ENCODE measurements at regions not wholly inside any gene's neighbourhood (a gene's known extent, or its start where the extent isn't known, plus 50 kb on each side); places are given as distances from the start of the nearest gene placed in this dataset.

DNA sequence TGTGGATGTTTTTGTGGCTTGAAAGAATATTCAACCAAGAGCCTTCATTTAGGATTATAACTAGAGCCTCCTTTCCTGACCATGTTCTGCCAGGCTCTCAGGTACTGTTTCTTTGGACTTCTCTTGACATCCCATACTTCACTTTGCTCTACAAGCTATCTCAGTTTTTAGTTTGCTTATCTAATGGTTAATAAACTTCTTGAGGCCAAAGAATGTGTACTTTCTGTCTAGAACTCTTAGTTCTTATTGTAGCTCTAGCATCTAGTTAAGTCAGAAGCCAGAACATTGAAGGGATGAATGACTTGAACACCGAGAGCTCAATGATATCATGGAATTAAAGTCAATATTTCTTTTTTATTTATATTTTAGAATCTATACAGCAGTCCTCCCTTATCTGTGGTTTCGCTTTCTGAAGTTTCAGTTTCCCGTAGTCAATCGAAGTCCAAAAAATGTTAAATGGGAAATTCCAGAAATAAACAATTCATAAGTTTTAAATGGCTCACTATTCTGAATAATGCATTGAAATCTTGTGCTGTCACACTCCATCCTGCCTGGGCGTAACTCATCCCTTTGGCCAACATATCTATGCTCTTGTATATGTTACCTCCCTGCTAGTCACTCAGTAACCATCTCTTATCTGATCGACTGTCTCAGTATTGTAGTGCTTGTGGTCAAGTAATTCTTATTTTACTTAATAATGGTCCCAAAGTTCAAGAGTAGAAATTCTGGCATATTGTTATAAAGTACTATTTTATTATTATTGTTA, 368.6 kb upstream of the RBMS3 start:
- DNase-seq, result no peak

GRCh38 chr3:28915741-28916500, 364.9 kb upstream of the RBMS3 start:
- DNase-seq, result no peak

GRCh38 chr3:28916713-28917499, 364.0 kb upstream of the RBMS3 start:
- no peak for DNase-seq

GRCh38 chr3:28917895-28918475, 362.9 kb upstream of the RBMS3 start:
- no peak for DNase-seq

- no peak for DNase-seq
These were observed 358.5 kb upstream of the RBMS3 start for GRCh38 chr3:28922376-28922775.

DNA sequence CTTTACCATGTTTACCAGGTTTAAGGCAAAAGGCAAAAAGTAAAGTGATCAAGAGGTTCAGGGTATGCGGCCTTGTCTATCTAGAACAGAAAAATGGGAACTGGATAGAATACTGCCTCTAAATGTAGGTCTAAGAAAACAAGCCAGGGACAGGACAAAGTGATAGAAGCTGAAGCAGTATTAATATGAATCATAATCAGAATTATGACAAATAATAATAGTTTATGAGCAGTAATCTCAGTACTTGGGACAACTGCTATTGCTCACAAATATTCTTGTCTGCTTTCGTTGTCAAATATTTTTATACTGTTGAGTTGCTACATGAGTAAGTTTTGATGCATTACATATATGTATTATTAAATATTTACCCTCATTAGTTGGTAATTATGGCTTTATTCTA, 356.9 kb upstream of the RBMS3 start:
- no peak for DNase-seq

GRCh38 chr3:28924744-28925360, 356.0 kb upstream of the RBMS3 start:
- DNase-seq, result no peak

GRCh38 chr3:28933337-28933736, 347.5 kb upstream of the RBMS3 start:
- DNase-seq, result no peak

- no peak for DNase-seq
These were observed 346.6 kb upstream of the RBMS3 start for GRCh38 chr3:28934126-28934813.

DNA sequence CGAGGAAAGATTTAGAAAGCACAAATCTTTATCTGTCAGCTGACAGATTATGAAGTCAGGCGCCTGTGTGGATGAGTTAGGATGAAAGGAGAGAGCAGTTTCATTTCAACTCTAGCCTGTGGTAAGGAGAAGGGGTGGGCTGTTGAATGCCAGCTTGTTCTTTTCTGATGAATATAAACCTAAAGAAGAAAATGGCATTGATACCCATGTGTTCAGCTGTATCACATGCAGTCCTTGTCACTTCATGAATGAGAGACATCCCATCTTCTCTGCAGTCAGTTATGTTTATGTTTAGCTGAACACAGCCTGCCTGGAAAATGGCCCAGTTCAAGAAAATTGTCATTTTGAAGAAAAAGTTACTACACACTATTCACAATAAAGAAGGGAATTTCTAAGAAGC, 345.7 kb upstream of the RBMS3 start:
- DNase-seq, result no peak

DNA sequence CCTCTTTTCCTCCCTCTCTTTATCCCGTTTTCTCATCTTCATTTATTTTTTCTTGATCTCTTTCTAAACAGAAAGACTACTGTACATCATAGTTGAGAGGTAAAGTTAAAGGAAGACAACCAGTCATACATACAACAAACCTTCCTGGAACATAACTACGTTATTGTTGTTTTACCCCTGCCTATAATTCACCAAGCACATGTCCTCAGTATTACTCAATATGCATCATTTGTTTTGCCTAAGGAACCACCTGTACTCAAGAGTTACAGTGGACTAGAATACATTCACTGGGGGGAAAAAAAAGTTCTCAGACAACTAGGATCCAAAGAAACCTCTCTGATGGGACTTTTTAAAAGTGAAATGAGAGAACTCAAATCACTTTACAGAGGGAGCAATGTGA, 344.7 kb upstream of the RBMS3 start:
- no peak for DNase-seq

- no peak for DNase-seq
These were observed 340.3 kb upstream of the RBMS3 start for GRCh38 chr3:28940530-28940929.

DNA sequence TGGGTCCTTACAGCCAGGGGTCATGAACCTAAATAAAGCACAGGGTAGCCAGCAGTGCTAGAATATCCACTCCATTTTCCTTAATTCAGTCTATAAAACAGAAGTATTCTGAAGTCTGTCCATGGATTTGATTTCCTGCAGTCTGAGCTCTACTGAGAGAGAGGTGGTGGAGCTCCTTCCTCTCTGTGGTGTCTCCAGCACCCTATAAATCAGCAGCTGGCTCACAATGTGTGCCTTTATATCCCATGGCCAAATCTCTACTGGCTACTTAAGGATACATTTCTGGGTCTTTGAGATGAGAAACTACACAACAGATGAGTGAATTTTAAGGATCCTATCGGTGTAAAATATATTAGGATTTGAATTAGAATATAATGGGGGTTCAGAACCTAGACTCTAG, 339.9 kb upstream of the RBMS3 start:
- DNase-seq, result no peak

GRCh38 chr3:28947061-28947460, 333.8 kb upstream of the RBMS3 start:
- DNase-seq, result no peak

GRCh38 chr3:28947751-28948150, 333.1 kb upstream of the RBMS3 start:
- no peak for DNase-seq

- no peak for DNase-seq
These were observed 332.2 kb upstream of the RBMS3 start for GRCh38 chr3:28948685-28949084.

DNA sequence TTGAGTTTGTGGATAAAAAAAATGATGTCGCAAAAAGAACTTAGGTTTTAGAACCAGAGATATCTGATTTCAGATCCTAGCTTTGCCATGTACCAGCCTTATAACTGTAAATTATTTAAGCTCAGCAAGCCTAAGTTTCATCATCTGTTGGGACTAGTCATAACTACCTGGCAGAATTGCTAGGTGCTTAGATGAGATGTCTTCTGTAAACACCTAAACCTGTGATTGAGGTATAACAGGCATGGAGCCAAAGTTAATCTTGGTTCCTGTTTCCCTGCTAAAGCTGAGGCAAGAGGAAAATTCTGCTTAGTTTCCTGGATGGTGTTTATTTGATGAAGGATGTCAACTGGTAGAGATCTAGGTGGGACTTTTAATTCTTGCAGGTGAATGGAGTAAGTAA, 331.3 kb upstream of the RBMS3 start:
- no peak for DNase-seq

GRCh38 chr3:28950614-28951013, 330.3 kb upstream of the RBMS3 start:
- no peak for DNase-seq

DNA sequence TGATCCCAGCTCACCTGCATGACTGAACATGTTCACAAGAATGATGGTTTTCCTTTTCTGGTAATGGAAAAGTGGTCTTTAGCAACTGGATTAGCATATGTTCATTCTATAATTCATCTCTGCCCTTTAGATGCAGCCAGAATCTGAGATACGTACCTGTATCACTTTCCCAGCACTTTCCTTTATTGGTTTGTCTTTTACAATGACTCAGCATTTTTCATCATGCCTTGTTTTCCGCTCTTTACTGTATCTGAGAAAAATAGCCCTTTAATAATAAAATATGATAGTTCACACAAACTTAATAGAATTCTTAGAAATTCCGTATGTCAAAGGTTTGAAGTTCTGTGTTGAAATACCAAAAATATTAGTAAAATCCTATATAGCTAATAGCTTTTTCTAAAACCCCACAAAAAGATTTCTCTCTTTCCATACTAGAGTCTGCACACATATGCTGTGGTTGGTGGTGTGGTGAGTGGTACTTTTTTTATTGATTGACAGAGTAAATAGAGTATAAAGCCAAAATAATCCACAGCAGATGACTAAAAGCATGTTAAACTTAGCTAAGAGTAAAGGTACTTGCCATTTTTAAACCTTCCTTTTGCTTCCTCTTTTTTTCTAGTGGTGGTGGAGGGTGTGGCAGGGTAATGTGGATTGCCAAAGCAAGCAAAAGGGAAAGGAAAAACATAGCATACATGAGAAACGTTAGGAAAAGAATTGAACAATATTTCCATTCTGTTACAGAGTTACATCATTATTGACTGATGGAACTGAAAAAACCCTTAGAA, 328.9 kb upstream of the RBMS3 start:
- no peak for DNase-seq

- no peak for DNase-seq
These were observed 322.2 kb upstream of the RBMS3 start for GRCh38 chr3:28958656-28959055.

GRCh38 chr3:28971156-28971555, 309.7 kb upstream of the RBMS3 start:
- no peak for DNase-seq

All from CD4-positive, alpha-beta T cell treated with Interferon gamma for 1 hour (primary cell).